GM12874 (cell line): ENCODE measurements at regions not wholly inside any gene's neighbourhood (a gene's known extent, or its start where the extent isn't known, plus 50 kb on each side); places are given as distances from the start of the nearest gene placed in this dataset.

Experiments used
- TF ChIP-seq, protein P1 (sequence below): IDR thresholded peaks from 2 replicates; pipeline ENCODE4 v1.5.1; 2011; ENCODE audit warnings: low read depth, mild to moderate bottlenecking, control low read depth, low read length, moderate library complexity; ENCODE audit not compliant: insufficient read depth

GRCh38 chr5:50343715-50344114, 97.4 kb downstream of the EMB start:
- TF ChIP-seq, protein P1, sequence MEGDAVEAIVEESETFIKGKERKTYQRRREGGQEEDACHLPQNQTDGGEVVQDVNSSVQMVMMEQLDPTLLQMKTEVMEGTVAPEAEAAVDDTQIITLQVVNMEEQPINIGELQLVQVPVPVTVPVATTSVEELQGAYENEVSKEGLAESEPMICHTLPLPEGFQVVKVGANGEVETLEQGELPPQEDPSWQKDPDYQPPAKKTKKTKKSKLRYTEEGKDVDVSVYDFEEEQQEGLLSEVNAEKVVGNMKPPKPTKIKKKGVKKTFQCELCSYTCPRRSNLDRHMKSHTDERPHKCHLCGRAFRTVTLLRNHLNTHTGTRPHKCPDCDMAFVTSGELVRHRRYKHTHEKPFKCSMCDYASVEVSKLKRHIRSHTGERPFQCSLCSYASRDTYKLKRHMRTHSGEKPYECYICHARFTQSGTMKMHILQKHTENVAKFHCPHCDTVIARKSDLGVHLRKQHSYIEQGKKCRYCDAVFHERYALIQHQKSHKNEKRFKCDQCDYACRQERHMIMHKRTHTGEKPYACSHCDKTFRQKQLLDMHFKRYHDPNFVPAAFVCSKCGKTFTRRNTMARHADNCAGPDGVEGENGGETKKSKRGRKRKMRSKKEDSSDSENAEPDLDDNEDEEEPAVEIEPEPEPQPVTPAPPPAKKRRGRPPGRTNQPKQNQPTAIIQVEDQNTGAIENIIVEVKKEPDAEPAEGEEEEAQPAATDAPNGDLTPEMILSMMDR = no peak

GRCh38 chr5:50340757-50341156, 100.3 kb downstream of the EMB start:
- TF ChIP-seq, protein P1 = no peak

DNA sequence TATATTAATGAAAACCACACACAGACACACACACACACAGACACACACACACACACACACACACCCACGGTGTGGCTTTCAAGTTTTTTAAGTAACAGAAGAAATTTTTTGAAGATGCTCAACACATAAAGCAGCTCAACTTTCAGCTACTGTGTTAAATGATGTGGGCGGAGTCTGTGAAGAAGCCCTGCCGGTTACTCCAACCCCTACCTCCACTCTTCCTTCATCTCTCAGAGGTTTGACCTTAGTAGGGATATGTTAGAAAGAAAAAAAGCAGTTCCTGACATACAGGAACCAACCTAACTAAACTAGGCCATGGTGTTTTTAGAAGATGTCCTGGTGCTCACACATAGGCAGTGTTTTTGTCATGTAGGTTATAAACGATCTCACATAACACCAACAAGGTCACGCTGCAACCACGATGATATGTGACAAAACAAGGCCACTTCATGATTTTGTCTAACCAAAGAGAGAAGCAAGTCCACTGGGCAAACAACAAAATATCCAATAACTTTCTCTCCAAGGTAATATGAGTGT, 112.8 kb downstream of the EMB start:
- TF ChIP-seq, protein P1 = no peak

GRCh38 chr5:50325237-50325832, 115.8 kb downstream of the EMB start:
- TF ChIP-seq, protein P1 = peak; percentile 38; the same call in 1 of the 2 replicates

- TF ChIP-seq, protein P1 = no peak
Observed at GRCh38 chr5:50320131-50320749, 120.8 kb downstream of the EMB start.

DNA sequence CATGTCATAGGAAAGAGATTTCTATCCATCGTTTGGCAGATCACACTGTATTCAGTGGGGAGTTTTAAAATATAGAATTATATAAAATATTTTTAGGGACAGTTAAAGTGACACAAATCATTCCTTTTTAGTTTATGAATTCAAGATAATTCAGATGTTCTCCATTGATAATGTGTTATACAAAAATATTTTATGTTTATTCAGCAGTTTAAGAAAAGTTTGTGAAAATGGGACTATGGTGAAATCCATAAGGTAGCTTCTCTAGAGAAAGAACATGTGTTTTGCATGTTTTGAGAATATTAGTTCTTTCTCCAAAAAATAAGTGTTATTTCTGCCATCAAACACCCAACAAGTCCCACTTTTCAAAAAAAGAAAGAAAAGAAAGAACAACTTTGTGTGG, 122.9 kb downstream of the EMB start:
- TF ChIP-seq, protein P1 = no peak

GRCh38 chr5:50302815-50303490, 138.1 kb downstream of the EMB start:
- TF ChIP-seq, protein P1 = no peak
